ENCODE measurements at regions not wholly inside any gene's neighbourhood (a gene's known extent, or its start where the extent isn't known, plus 50 kb on each side); places are given as distances from the start of the nearest gene placed in this dataset.

DNA sequence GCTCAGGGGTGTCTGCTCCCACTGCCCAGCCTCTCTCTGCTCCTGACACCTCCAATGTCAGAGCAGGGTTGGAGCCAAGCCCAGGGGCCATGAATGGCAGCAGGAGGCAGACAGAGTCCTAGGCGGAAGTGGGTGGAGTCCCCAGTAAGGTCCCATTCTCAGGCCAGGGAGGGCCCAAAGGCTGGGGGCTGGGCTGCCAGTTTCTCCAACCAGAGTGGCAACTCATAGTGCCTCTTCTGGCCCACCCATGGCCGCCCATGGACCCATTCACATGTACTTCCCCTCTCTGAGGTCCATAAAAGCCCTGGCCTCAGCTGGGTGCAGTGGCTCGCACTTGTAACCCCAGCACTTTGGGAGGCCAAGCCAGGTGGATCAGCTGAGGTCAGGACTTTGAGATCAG is 261.8 kb upstream of the TNC start:
- Histone ChIP-seq H2BK20ac (ENCODE audit: low read depth, low read length, poor library complexity, severe bottlenecking) (no peak overlapping the region), H3K9me3 (ENCODE audit: control insufficient read depth, low read depth, low read length) (peaks cover 9% of the 10 kb centered on the region), H3T11ph (ENCODE audit: low read length) (no peak overlapping the region), H3K27me3 (ENCODE audit: insufficient read depth, low read length) (no peaks in the 10 kb centered on the region), H3K56ac (ENCODE audit: insufficient read length, low read depth, low read length) (no peak overlapping the region), H3K4me2 (ENCODE audit: insufficient read depth, insufficient read length, low read length) (no peak overlapping the region), H2BK15ac (ENCODE audit: low read depth, low read length) (no peak overlapping the region), H4K20me1 (ENCODE audit: control insufficient read depth, insufficient read depth, insufficient read length) (no peaks in the 10 kb centered on the region), H3K23me2 (ENCODE audit: insufficient read length, low read depth, low read length, poor library complexity, severe bottlenecking) (no peaks in the 10 kb centered on the region), H3K23ac (ENCODE audit: insufficient read length, low read depth, low read length) (no peak overlapping the region), H4K8ac (replicated peaks; ENCODE audit: insufficient read length, low read depth, low read length) (no peak overlapping the region), H4K5ac (ENCODE audit: insufficient read length, low read depth, low read length) (no peak overlapping the region), H2BK5ac (ENCODE audit: insufficient read length, low read length) (no peak overlapping the region), H3K14ac (ENCODE audit: insufficient read depth, low read length) (no peak overlapping the region; the same call in 1 of the 2 replicates), H3K18ac (ENCODE audit: insufficient read length, low read depth, low read length) (no peak overlapping the region), H3K27ac (ENCODE audit: insufficient read length, low read depth, low read length) (no peak overlapping the region), H3K4ac (ENCODE audit: low read depth, low read length) (no peak overlapping the region), H3K4me1 (ENCODE audit: insufficient read depth, low read length) (no peaks in the 10 kb centered on the region), H4K91ac (ENCODE audit: insufficient read length, low read depth, low read length) (no peak overlapping the region), H2BK120ac (ENCODE audit: low read depth, low read length, poor library complexity, severe bottlenecking) (no peak overlapping the region), H2AK5ac (ENCODE audit: insufficient read length, low read length) (no peak overlapping the region), H2BK12ac (ENCODE audit: insufficient read length, low read depth, low read length) (no peak overlapping the region), H3K79me1 (ENCODE audit: insufficient read depth, low read depth, low read length, poor library complexity, severe bottlenecking) (no peaks in the 10 kb centered on the region), H2AFZ (ENCODE audit: low read length) (no peak overlapping the region), H3K9ac (ENCODE audit: extremely low read depth, insufficient read length, low read length) (no peak overlapping the region), H3K79me2 (ENCODE audit: insufficient read depth, low read length) (no peaks in the 10 kb centered on the region)
- WGBS (ENCODE audit: extremely low coverage, insufficient read length, low lambda C conversion rate), result no CpG with 5 or more reads among the region's 3 CpGs
- no peak for DNase-seq
- Mint-ChIP-seq H3K9me3 (peaks cover 13 to 20% of the 10 kb centered on the region in 2 experiments), H3K27ac (no peak overlapping the region), H3K4me1 (no peaks in the 10 kb centered on the region), H3K4me3 (no peak overlapping the region), H3K36me3 (ENCODE audit: insufficient read depth in 1 of 3, low read depth in 3 of 3) (peaks cover 12 to 23% (median 15%) of the 10 kb centered on the region in 3 experiments; a peak in 6 of 7 replicates), H3K27me3 (ENCODE audit: low read depth) (no peaks in the 10 kb centered on the region)
- TF ChIP-seq, protein P1, sequence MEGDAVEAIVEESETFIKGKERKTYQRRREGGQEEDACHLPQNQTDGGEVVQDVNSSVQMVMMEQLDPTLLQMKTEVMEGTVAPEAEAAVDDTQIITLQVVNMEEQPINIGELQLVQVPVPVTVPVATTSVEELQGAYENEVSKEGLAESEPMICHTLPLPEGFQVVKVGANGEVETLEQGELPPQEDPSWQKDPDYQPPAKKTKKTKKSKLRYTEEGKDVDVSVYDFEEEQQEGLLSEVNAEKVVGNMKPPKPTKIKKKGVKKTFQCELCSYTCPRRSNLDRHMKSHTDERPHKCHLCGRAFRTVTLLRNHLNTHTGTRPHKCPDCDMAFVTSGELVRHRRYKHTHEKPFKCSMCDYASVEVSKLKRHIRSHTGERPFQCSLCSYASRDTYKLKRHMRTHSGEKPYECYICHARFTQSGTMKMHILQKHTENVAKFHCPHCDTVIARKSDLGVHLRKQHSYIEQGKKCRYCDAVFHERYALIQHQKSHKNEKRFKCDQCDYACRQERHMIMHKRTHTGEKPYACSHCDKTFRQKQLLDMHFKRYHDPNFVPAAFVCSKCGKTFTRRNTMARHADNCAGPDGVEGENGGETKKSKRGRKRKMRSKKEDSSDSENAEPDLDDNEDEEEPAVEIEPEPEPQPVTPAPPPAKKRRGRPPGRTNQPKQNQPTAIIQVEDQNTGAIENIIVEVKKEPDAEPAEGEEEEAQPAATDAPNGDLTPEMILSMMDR (conservative IDR thresholded peaks at IDR 0.05), result no peak
